Liver (tissue), 8 donors: ENCODE measurements at regions not wholly inside any gene's neighbourhood (a gene's known extent, or its start where the extent isn't known, plus 50 kb on each side); places are given as distances from the start of the nearest gene placed in this dataset.

Source experiments
- DNase-seq: peaks from one replicate; pipeline ENCODE4 v3.0.0-alpha.2; 2017; ENCODE audit warnings: low spot score
- H3K27ac ChIP-seq, 2 donors: one replicate each; pipeline ENCODE4 v1.7.0; 2013; ENCODE audit warnings: inconsistent platforms in 2 of 2, low read length in 2 of 2, control low read depth in 1 of 2, low read depth in 1 of 2, mild to moderate bottlenecking in 1 of 2
- H3K27me3 ChIP-seq, 4 donors: one replicate each; pipeline versions ENCODE4 v1.6.1 to v1.7.0; 2013; ENCODE audit warnings: low read length in 3 of 4, inconsistent platforms in 1 of 4, mild to moderate bottlenecking in 1 of 4, moderate library complexity in 1 of 4; ENCODE audit not compliant: control insufficient read depth in 4 of 4, insufficient read depth in 4 of 4
- H3K36me3 ChIP-seq, 4 donors: one replicate each; pipeline versions ENCODE4 v1.6.1 to v1.7.0; 2013; ENCODE audit warnings: low read length in 3 of 4, mild to moderate bottlenecking in 3 of 4, low read depth in 1 of 4, moderate library complexity in 1 of 4; ENCODE audit not compliant: control insufficient read depth in 4 of 4, insufficient read depth in 3 of 4
- H3K4me1 ChIP-seq, 4 donors: one replicate each; pipeline versions ENCODE4 v1.6.1 to v1.7.0; 2013; ENCODE audit warnings: low read length in 3 of 4, mild to moderate bottlenecking in 3 of 4, moderate library complexity in 1 of 4; ENCODE audit not compliant: control insufficient read depth in 4 of 4, insufficient read depth in 4 of 4
- H3K4me3 ChIP-seq, 3 donors: one replicate each; pipeline versions ENCODE4 v1.6.1 to v1.7.0; 2013; ENCODE audit warnings: low read length in 3 of 3, control low read depth in 1 of 3, low read depth in 1 of 3, mild to moderate bottlenecking in 1 of 3
- H3K9ac ChIP-seq, 2 donors: one replicate each; pipeline ENCODE4 v1.7.0; 2013; ENCODE audit warnings: low read length in 2 of 2, mild to moderate bottlenecking in 2 of 2, moderate library complexity in 2 of 2, control low read depth in 1 of 2, low read depth in 1 of 2
- H3K9me3 ChIP-seq, 4 donors: one replicate each; pipeline versions ENCODE4 v1.6.1 to v1.7.0; 2013; ENCODE audit warnings: low read length in 3 of 4; ENCODE audit not compliant: control insufficient read depth in 4 of 4
- ATF3 ChIP-seq: IDR thresholded peaks from 2 replicates; pipeline ENCODE4 v1.6.1; 2016; ENCODE audit warnings: antibody characterized with exemption
- CTCF ChIP-seq: fragments of 150-350 bp; IDR thresholded peaks from 2 replicates; pipeline ENCODE4 v1.5.1; 2017; ENCODE audit warnings: improper control_type of control experiment, low read depth, low read length; ENCODE audit not compliant: missing input control
- EGR1 ChIP-seq, 2 donors: IDR thresholded peaks; 2 replicates each; pipeline ENCODE4 v1.6.1; 2016 to 2018; ENCODE audit warnings: antibody characterized with exemption in 2 of 2, low read depth in 2 of 2
- FOXA1 ChIP-seq: IDR thresholded peaks from 2 replicates; pipeline ENCODE4 v1.6.1; 2016; ENCODE audit warnings: antibody characterized with exemption
- FOXA2 ChIP-seq: IDR thresholded peaks from 2 replicates; pipeline ENCODE4 v1.6.1; 2016; ENCODE audit warnings: antibody characterized with exemption
- GABPA ChIP-seq, 2 donors: IDR thresholded peaks in 1 of 2; conservative IDR thresholded peaks in 1 of 2; 2 replicates each; pipeline ENCODE4 v1.6.1; 2016; ENCODE audit warnings: antibody characterized with exemption in 2 of 2, mild to moderate bottlenecking in 1 of 2, moderate library complexity in 1 of 2
- HNF4A ChIP-seq, 2 donors: conservative IDR thresholded peaks; 2 replicates each; pipeline ENCODE4 v1.6.1; 2016; ENCODE audit warnings: antibody characterized with exemption in 2 of 2, mild to moderate bottlenecking in 2 of 2
- HNF4G ChIP-seq: IDR thresholded peaks from 2 replicates; pipeline ENCODE4 v1.6.1; 2016; ENCODE audit warnings: antibody characterized with exemption
- JUND ChIP-seq, 2 donors: IDR thresholded peaks; 2 replicates each; pipeline ENCODE4 v1.6.1; 2016; ENCODE audit warnings: antibody characterized with exemption in 2 of 2
- NR2F2 ChIP-seq: IDR thresholded peaks from 2 replicates; pipeline ENCODE4 v1.6.1; 2016; ENCODE audit warnings: antibody characterized with exemption
- RAD21 ChIP-seq, 2 donors: IDR thresholded peaks; 2 replicates each; pipeline ENCODE4 v1.6.1; 2016; ENCODE audit warnings: antibody characterized with exemption in 2 of 2, mild to moderate bottlenecking in 2 of 2
- RXRA ChIP-seq, 2 donors: IDR thresholded peaks; 2 replicates each; pipeline ENCODE4 v1.6.1; 2017 to 2018; ENCODE audit warnings: antibody characterized with exemption in 2 of 2, mild to moderate bottlenecking in 1 of 2
- SP1 ChIP-seq: IDR thresholded peaks from 2 replicates; pipeline ENCODE4 v1.6.1; 2018; ENCODE audit warnings: antibody characterized with exemption, mild to moderate bottlenecking
- TAF1 ChIP-seq: conservative IDR thresholded peaks from 2 replicates; pipeline ENCODE4 v1.6.1; 2016; ENCODE audit warnings: antibody characterized with exemption, mild to moderate bottlenecking
- YY1 ChIP-seq: IDR thresholded peaks from 2 replicates; pipeline ENCODE4 v1.6.1; 2016; ENCODE audit warnings: antibody characterized with exemption, mild to moderate bottlenecking
- WGBS: extraction: QIAGEN DNeasy Blood & Tissue Kit; methylation state at CpG from one replicate; pipeline ENCODE4 v1.1.7; 2013; 5-methylcytosine and 5-hydroxymethylcytosine counted together
- TF ChIP-seq, protein P1 (sequence below): IDR thresholded peaks from 2 replicates; pipeline ENCODE4 v1.6.1; 2016; ENCODE audit warnings: antibody characterized with exemption
- TF ChIP-seq, protein P2 (sequence below): IDR thresholded peaks from 2 replicates; pipeline ENCODE4 v1.6.1; 2016; ENCODE audit warnings: antibody characterized with exemption
- TF ChIP-seq, protein P3 (sequence below): IDR thresholded peaks from 2 replicates; pipeline ENCODE4 v1.6.1; 2016; ENCODE audit warnings: antibody characterized with exemption, mild to moderate bottlenecking
- donor health status: healthy.
- donor health status: healthy.
- donor health status: healthy.
- donor health status: healthy.
- donor health status: healthy.

GRCh38 chr9:19577411-19577810 is 168.6 kb downstream of the ACER2 start:
- Histone ChIP-seq H3K27ac (no peak overlapping the region), H3K9me3 (no peaks in the 10 kb centered on the region), H3K4me3 (no peak overlapping the region), H3K36me3 (no peaks in the 10 kb centered on the region), H3K27me3 (peaks cover 0 to 9% (median 0%) of the 10 kb centered on the region in 4 donors), H3K4me1 (no peaks in the 10 kb centered on the region), H3K9ac (no peak overlapping the region)
- TF ChIP-seq CTCF (no peak), NR2F2 (no peak), FOXA1 (no peak), SP1 (no peak), GABPA (IDR thresholded peaks at IDR 0.05 in 1 of 2, conservative IDR thresholded peaks at IDR 0.05 in 1 of 2) (no peak), HNF4A (conservative IDR thresholded peaks at IDR 0.05) (no peak), FOXA2 (no peak), RXRA (IDR thresholded peaks at IDR 0.05) (no peak)
- TF ChIP-seq, protein P1, sequence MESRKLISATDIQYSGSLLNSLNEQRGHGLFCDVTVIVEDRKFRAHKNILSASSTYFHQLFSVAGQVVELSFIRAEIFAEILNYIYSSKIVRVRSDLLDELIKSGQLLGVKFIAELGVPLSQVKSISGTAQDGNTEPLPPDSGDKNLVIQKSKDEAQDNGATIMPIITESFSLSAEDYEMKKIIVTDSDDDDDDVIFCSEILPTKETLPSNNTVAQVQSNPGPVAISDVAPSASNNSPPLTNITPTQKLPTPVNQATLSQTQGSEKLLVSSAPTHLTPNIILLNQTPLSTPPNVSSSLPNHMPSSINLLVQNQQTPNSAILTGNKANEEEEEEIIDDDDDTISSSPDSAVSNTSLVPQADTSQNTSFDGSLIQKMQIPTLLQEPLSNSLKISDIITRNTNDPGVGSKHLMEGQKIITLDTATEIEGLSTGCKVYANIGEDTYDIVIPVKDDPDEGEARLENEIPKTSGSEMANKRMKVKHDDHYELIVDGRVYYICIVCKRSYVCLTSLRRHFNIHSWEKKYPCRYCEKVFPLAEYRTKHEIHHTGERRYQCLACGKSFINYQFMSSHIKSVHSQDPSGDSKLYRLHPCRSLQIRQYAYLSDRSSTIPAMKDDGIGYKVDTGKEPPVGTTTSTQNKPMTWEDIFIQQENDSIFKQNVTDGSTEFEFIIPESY: no peak
- TF ChIP-seq, protein P2, sequence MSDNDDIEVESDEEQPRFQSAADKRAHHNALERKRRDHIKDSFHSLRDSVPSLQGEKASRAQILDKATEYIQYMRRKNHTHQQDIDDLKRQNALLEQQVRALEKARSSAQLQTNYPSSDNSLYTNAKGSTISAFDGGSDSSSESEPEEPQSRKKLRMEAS: no peak
- TF ChIP-seq, protein P3, sequence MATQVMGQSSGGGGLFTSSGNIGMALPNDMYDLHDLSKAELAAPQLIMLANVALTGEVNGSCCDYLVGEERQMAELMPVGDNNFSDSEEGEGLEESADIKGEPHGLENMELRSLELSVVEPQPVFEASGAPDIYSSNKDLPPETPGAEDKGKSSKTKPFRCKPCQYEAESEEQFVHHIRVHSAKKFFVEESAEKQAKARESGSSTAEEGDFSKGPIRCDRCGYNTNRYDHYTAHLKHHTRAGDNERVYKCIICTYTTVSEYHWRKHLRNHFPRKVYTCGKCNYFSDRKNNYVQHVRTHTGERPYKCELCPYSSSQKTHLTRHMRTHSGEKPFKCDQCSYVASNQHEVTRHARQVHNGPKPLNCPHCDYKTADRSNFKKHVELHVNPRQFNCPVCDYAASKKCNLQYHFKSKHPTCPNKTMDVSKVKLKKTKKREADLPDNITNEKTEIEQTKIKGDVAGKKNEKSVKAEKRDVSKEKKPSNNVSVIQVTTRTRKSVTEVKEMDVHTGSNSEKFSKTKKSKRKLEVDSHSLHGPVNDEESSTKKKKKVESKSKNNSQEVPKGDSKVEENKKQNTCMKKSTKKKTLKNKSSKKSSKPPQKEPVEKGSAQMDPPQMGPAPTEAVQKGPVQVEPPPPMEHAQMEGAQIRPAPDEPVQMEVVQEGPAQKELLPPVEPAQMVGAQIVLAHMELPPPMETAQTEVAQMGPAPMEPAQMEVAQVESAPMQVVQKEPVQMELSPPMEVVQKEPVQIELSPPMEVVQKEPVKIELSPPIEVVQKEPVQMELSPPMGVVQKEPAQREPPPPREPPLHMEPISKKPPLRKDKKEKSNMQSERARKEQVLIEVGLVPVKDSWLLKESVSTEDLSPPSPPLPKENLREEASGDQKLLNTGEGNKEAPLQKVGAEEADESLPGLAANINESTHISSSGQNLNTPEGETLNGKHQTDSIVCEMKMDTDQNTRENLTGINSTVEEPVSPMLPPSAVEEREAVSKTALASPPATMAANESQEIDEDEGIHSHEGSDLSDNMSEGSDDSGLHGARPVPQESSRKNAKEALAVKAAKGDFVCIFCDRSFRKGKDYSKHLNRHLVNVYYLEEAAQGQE: no peak
- 60% methylated on average over 3 of the region's 3 CpGs for WGBS
- DNase-seq: no peak

DNA sequence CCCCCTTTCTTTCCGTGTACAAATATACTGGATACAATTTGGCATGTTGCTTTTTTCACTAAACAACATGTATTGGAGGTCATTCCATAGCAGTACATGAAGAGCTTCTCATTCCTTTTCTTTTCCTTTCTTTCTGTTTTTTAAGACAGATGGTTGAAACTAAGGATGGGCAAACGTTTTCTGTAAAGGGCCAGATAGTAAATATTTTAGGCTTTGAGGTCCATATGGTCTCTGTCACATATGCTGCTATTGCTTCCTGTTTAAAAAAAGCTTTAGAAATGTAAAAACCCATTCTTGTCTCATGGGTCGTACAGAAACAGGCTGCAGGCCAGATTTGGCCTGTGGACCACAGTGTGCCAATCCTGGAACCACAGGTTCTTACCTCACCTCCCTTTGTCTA is 160.1 kb downstream of the ACER2 start:
- Histone ChIP-seq H3K4me3 (no peak overlapping the region), H3K9me3 (peaks cover 0 to 3% (median 0%) of the 10 kb centered on the region in 4 donors), H3K27me3 (peaks cover 0 to 7% (median 0%) of the 10 kb centered on the region in 4 donors), H3K4me1 (no peaks in the 10 kb centered on the region), H3K9ac (no peak overlapping the region), H3K36me3 (no peaks in the 10 kb centered on the region), H3K27ac (no peak overlapping the region)
- DNase-seq: no peak
- WGBS: 41% methylated on average over 3 of the region's 3 CpGs
- TF ChIP-seq RAD21 (IDR thresholded peaks at IDR 0.05): no peak
- TF ChIP-seq, protein P1: no peak
- no peak for TF ChIP-seq HNF4G
- no peak for TF ChIP-seq JUND (IDR thresholded peaks at IDR 0.05)
- TF ChIP-seq ATF3: no peak
- TF ChIP-seq FOXA2: no peak
- TF ChIP-seq TAF1: no peak
- TF ChIP-seq EGR1 (IDR thresholded peaks at IDR 0.05; ENCODE audit: low read depth in 2 of 2): no peak
- TF ChIP-seq CTCF: no peak
- no peak for TF ChIP-seq YY1
- TF ChIP-seq, protein P2: no peak
- TF ChIP-seq NR2F2: no peak
- TF ChIP-seq GABPA (IDR thresholded peaks at IDR 0.05 in 1 of 2, conservative IDR thresholded peaks at IDR 0.05 in 1 of 2): no peak
- TF ChIP-seq HNF4A (conservative IDR thresholded peaks at IDR 0.05): no peak
- TF ChIP-seq SP1: no peak
